ENCODE measurements at regions not wholly inside any gene's neighbourhood (a gene's known extent, or its start where the extent isn't known, plus 50 kb on each side); places are given as distances from the start of the nearest gene placed in this dataset.

- TF ChIP-seq CTCF (IDR thresholded peaks at IDR 0.05; ENCODE audit: low read length) = no peak
- TF ChIP-seq EZH2 (IDR thresholded peaks at IDR 0.05; ENCODE audit: borderline replicate concordance, low read length) = no peak
These were observed 625.0 kb downstream of the MCTP2 start for GRCh38 chr15:94856267-94856854.
